KOPT-K1 (cell line): ENCODE measurements at regions not wholly inside any gene's neighbourhood (a gene's known extent, or its start where the extent isn't known, plus 50 kb on each side); places are given as distances from the start of the nearest gene placed in this dataset.

Source experiments
- H3K27ac ChIP-seq: fragments of 200-600 bp; sonication (generic); 2 replicates; pipeline ENCODE4 v1.5.1; 2016; ENCODE audit warnings: antibody characterized with exemption, mild to moderate bottlenecking, low read depth, low read length; ENCODE audit not compliant: poor library complexity, severe bottlenecking
- H3K36me3 ChIP-seq: fragments of 200-600 bp; sonication (generic); 2 replicates; pipeline ENCODE4 v1.5.1; 2017; ENCODE audit warnings: antibody characterized with exemption, mild to moderate bottlenecking, low read length, moderate library complexity; ENCODE audit not compliant: insufficient read depth
- H3K9me3 ChIP-seq: fragments of 200-600 bp; sonication (generic); 2 replicates; pipeline ENCODE4 v1.5.1; 2017; ENCODE audit warnings: antibody characterized with exemption, low read length, mild to moderate bottlenecking; ENCODE audit not compliant: insufficient read depth, poor library complexity, severe bottlenecking

DNA sequence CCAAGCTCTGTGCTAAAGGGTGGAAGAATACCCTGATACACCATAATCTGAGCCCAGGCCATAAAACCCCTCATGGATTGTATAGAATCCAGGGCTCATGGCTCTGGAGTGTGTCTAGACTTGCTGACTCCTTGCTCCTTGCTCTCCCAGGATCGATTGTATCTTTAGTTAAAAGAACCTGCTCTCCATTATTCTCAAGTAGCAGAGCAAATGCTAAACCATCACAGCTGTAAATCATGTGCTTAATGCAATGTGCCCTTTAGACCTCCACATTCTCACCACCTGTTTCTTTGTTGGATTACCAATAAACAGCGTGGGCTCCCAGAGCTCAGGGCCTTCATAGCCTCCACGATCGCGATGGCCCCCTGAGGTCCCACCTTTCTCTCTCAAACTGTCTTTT, 411.6 kb upstream of the FBXO33 start:
- Histone ChIP-seq H3K9me3 (no peaks in the 10 kb centered on the region), H3K27ac (no peak overlapping the region), H3K36me3 (no peaks in the 10 kb centered on the region)

DNA sequence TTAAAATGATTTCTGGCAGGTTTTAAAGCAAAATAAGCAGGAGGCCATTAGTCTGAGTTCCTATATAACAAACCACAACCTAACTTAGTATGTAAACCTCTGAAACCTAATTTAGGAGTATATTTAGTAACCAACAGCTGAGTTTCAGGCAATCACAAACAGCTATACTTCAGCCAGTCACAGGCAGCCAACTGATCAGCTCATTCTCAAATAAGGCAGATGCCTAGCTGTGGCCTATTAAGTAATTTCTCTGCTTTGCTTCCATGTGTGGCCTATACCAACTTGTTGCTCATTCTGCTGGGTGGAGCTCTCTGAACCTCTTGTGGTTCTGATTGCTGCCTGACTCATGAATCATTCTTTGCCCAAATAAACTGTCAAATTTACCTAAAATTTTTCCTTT, 408.9 kb upstream of the FBXO33 start:
- Histone ChIP-seq H3K9me3 (no peaks in the 10 kb centered on the region), H3K36me3 (no peaks in the 10 kb centered on the region), H3K27ac (no peak overlapping the region)

DNA sequence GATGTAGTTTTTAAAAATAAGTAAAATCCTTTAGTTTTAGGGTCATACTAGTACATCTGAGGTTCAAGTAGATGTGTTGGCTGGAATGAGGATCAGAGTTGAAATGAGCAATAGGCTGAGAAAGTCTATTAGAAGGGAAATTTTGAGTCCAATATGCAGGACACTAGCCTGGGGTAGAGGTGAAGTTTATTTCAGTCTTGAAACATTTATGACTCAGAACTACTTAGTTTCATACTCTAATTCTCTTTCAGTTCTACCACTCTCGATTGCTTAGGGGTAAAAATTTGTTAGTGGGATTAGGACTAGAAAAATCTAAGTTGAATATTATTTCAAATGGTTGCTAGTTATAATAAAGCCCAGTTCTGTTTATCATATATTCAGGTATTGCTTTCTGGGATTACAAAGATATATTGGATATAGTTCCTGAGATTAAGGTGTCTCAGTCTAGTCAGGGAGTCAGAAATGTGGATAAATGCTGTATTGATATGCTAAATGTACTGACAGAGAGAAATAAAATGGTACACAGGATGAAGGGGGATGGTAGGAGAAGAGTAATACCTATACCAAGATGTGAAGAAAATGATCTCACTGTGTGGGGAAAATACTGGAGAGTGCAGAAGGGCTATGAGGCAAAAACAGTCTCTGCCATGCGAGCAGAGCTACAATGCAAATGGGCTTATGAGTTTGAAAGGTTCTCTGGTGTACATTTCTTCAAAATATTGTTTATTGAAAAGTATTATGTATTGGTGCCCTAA, 395.8 kb upstream of the FBXO33 start:
- Histone ChIP-seq H3K9me3 (no peaks in the 10 kb centered on the region), H3K27ac (no peak overlapping the region), H3K36me3 (no peaks in the 10 kb centered on the region)

DNA sequence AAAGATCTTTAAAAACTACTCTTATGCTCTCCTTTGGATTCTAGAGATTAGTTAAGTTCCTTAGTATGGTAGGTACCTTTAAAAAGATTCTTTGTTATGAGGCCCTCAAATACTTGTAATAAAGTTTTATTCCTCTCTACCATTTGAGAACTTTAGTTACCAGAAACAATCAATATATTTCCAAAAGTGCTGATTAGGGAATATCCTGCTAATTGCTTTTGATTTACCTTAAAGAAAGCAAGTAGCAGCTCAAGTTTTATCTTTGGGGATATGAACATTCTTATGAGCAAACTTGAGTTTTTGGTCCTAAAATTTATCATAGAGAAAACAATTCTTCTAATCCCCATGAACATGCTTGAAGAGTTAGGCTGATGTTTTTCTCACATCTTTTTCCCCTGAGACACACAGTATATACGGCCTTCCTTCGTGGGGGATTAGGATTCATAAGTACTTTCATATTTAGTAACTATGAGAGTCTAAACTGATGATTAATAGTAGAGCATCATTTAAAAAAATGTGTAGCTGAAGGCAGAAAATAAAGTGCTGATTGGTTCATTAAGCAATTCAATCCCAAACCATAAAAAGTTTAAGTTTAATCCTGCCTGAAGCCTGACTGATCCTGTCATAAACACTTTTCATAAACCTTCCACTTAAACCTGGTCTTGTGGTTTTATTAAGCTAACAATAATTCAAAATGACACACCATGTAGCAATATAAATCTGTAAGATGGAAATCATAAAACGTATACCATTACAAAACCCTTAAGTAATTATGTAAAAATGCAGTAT, 380.5 kb upstream of the FBXO33 start:
- no peaks in the 10 kb centered on the region for H3K9me3 ChIP-seq
- no peaks in the 10 kb centered on the region for H3K36me3 ChIP-seq

DNA sequence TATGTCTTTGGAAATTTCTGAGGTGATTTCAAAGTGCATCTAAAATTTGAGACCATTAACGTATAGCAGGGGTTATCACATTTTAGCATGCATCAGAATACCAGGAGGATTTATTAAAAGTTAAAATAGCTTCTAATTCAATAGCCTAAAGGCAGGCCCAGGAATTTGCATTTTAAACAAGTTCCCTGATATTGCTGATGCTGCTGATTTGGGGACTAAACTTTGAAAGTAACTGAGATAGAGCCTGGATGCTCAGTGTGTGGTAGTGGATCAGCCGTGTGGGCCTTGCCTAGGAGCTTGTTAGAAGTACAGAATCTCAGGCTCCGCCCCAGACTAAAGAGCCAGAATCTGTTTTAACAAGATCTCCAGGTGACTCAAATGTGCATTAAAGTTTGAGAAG, 375.0 kb upstream of the FBXO33 start:
- Histone ChIP-seq H3K9me3 (no peaks in the 10 kb centered on the region), H3K27ac (no peak overlapping the region), H3K36me3 (no peaks in the 10 kb centered on the region)

More for the DNA sequence above, 380.5 kb upstream of the FBXO33 start:
- no peak overlapping the region for H3K27ac ChIP-seq

DNA sequence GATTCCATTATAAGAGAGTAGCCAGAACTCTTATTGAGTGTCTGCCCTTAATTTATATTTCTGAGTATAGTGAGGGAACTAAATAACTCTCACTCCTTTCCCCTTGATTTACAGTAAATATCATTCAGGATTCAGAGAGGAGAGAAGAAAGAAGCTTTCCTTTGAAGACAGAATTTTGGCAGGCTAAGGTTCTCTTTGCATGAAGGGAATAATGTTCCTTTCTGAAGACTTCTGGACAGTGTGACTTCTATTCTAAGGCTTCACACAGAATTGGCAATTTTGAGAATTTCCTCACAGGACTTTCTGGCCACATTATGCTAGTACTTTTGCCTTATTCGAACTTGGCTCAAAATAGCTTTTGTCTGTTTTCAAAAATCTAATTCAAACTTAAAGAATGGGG, 352.2 kb upstream of the FBXO33 start:
- no peaks in the 10 kb centered on the region for H3K36me3 ChIP-seq
- H3K27ac ChIP-seq: no peak overlapping the region
- H3K9me3 ChIP-seq: no peaks in the 10 kb centered on the region

DNA sequence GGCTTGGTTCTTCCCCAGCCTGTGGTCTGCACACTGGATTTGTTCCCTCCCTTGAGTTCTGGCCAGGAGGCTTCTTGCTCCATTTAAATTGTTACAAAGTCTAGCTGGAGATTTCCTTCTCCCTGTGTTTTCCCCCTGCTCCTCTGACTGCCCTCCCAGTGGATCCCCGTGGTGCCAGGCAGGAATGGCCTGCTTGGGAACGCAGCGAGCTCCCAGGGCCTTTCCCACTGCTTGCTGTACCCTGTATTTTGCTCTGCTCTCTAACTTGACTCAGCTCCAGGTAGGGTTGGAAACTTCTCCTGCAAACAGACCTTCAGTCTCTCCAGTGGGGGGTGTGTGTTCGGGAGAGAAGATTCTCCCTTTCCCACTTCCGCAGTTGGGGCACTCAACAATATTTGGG, 349.2 kb upstream of the FBXO33 start:
- Histone ChIP-seq H3K9me3 (no peaks in the 10 kb centered on the region), H3K36me3 (no peaks in the 10 kb centered on the region), H3K27ac (no peak overlapping the region)

DNA sequence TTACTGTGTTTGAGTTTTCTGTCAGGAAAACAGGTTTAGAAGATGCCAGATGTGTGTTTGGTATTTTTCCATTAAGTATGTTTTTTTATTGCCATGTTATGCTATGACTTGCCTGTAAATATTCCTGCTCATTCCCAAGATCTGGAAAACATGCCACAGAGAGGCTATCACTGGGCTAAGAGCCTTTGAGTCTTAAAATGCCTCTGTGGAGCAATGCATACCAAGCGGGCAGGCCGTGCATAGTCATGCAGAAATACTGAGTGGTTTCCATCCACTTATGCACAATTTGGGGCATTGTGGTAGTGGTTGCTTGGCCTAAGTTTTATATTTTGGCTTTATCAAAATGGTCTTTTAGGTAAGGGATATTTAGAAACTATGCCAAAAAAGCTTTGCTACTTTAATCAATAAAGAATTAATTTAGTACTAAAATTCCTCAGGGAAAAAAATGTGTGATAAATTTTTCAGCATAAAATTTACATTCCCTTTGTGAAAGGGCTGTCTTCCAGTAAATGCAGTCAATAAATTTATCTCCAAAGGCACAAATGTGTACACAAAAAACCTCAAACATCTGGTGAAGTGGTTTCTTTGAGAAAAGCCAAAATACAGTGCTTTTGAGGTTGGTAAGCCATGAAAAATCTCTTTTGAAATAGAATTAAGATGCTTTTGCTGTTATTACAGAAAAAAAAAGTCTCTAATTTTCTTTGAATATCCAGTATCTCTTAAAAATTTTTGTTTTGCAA, 341.3 kb upstream of the FBXO33 start:
- H3K27ac ChIP-seq: no peak overlapping the region
- no peaks in the 10 kb centered on the region for H3K36me3 ChIP-seq
- H3K9me3 ChIP-seq: no peaks in the 10 kb centered on the region

DNA sequence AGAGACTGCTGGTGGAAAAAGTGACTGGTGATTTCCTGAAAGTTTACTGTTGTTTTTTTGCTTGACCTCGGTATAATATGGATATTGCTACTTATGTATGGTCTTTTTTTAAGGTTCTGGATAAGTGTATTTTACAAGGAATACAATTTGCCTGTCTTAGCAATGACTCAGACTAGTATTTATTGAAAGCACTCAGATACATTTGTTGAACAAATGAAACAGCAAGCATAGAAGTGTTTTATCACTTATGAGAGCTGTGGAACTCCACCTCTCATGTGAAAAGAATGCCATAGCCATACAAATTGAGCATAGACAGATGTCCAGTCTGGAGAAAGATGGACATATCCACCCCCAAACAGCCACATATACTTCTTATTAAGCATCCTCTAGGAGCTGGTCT, 340.4 kb upstream of the FBXO33 start:
- H3K9me3 ChIP-seq: no peaks in the 10 kb centered on the region
- no peaks in the 10 kb centered on the region for H3K36me3 ChIP-seq
- H3K27ac ChIP-seq: no peak overlapping the region

DNA sequence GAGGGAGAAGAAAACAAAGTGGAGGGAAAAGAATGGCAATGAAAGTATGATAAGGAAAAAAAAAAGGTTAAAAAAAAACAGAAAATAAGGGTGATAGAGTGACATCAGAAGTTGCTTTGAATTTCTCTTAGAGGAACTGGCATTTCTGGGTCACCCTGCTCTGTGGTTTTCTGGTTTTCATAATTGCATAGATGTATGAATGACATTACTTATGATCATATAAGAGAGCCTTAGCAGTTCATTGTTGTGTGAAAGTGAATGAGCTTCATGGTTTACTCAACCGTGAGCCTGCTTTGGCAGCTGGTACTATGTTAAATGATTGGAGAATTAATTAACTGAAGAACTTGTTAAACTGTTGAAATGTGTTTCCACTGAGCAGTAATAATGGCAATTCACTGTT, 336.4 kb upstream of the FBXO33 start:
- Histone ChIP-seq H3K36me3 (no peaks in the 10 kb centered on the region), H3K27ac (no peak overlapping the region)

DNA sequence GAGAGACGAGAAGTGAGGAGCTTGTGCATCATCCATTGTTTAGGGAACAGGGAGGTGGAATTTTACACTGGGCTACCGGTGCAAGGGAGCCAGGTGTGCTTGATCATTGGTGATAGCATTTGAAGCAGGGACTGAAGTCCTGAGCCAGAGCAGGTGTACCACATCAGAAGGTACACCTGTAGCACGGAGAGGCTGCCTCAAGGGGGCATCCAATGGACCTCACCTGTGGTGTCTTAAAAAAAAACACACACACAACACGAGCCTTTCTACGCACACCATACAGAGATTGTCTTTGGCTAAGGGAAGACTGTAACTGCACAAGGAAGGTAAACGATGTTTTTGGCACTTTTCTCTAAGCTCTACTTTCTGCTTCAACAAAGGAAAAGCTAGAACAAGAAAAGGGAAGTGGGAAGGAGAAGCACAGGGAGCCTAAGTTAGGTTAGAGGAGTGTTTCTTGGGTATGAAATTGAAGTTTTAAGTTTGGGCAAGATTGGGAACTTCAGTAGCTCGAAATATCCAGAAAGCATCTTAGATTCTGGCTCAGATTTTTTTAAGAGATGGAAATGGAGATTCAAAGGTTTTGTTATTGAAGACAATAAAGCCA, 334.3 kb upstream of the FBXO33 start:
- no peak overlapping the region for H3K27ac ChIP-seq
- H3K9me3 ChIP-seq: no peaks in the 10 kb centered on the region
- no peaks in the 10 kb centered on the region for H3K36me3 ChIP-seq

More for the DNA sequence above, 336.4 kb upstream of the FBXO33 start:
- H3K9me3 ChIP-seq: no peaks in the 10 kb centered on the region

DNA sequence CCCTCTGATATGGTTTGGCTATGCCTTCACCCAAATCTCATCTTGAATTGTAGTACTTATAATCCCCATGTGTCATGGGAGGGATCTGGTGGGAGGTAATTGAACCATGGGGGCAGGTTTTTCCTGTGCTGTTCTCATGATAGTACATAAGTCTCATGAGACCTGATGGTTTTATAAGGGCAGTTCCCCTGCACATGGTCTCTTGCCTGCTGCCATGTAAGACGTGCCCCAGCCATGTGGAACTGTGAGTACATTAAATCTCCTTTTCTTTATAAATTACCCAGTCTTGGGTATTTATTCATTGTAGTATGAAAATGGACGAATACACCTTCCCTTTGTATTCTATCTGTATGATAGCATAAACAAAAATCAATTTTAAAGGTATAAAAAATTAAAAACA, 333.4 kb upstream of the FBXO33 start:
- Histone ChIP-seq H3K36me3 (no peaks in the 10 kb centered on the region), H3K27ac (no peak overlapping the region), H3K9me3 (no peaks in the 10 kb centered on the region)

DNA sequence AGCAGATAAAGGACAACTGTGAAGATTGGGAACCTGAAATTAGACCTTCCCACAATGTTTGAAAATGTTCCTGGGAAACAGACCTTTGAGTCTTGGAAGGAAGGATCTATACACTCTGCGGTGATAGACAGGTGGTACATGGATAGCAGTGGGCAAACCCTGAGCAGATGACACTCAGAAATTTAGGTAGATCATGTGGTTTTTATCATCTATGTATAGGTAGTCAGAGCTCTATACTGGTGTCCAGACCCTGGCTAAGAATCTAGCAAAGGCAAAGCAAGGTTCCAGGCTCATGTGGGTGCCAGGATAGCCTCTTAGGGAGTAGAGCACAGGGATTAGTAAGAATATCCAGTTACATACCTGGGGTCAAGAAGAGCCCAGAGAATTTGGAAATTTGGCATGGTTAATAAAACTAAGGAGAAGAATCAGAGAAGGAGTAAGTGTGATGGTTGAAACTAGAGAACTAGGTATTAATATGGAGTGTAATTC, 331.2 kb upstream of the FBXO33 start:
- Histone ChIP-seq H3K27ac (no peak overlapping the region), H3K9me3 (no peaks in the 10 kb centered on the region), H3K36me3 (no peaks in the 10 kb centered on the region)

DNA sequence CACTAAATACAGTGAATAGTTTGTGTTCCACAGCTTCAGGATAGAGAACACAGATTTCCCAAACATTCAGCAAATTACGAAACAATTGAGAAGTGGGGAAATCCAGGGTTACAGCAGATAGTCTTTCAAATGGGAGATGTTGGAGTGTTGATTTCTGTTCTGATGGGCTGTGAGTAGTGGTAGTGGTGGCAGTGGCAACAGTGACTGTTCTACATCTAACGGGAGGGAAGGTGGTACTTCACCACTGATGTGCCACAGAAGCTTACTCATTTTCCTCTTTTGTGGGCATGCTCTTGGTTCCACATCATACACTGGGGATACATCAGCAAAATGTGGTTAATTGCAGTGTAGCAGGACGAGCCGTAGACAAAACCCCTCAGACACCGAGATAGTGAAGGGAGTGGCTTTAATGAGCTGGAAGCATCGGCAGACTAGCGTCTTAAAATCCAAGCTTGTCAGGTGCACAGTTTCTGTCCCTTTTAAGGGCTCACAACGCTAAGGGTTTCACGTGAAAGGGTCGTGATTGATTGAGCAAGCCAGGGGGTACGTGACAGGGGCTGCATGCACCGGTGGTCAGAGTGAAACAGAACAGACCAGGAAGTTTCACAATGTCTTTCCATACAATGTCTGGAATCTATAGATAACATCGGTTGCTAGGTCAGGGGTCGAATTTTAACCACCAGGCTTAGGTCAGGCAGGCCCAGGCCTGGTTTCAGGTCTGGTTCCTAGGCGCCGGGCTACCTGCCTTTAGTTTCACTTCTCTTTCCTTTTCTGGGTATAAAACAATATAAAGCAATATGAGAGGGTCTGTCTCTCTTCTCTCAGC, 330.6 kb upstream of the FBXO33 start:
- Histone ChIP-seq H3K27ac (no peak overlapping the region), H3K9me3 (no peaks in the 10 kb centered on the region), H3K36me3 (no peaks in the 10 kb centered on the region)
